ENCODE measurements at regions not wholly inside any gene's neighbourhood (a gene's known extent, or its start where the extent isn't known, plus 50 kb on each side); places are given as distances from the start of the nearest gene placed in this dataset.

- TF ChIP-seq CTCF (IDR thresholded peaks at IDR 0.05): no peak
- TF ChIP-seq POLR2A (IDR thresholded peaks at IDR 0.05): no peak
- no peak for TF ChIP-seq EP300 (IDR thresholded peaks at IDR 0.05)
Measured at GRCh38 chrX:113802837-113803236, 781.0 kb upstream of the HTR2C start.

Data from tibial nerve (tissue), 4 donors.